Gastrocnemius medialis (tissue), 4 donors: ENCODE measurements at regions not wholly inside any gene's neighbourhood (a gene's known extent, or its start where the extent isn't known, plus 50 kb on each side); places are given as distances from the start of the nearest gene placed in this dataset.

Experiments
- CTCF ChIP-seq, 5 experiments: fragments of 450-650 bp in 3 of 5; fragments of 200-600 bp in 2 of 5; sonication (generic) in 2 of 5; IDR thresholded peaks in 4 of 5; conservative IDR thresholded peaks in 1 of 5; 1 replicate in 4 of 5; 2 replicates in 1 of 5; pipeline ENCODE4 v1.5.1; 2016 to 2019; ENCODE audit warnings: antibody characterized with exemption in 5 of 5, mild to moderate bottlenecking in 3 of 5, moderate library complexity in 3 of 5
- POLR2A ChIP-seq, 2 donors: fragments of 450-650 bp; IDR thresholded peaks; one replicate each; pipeline ENCODE4 v1.6.1; 2017; ENCODE audit warnings: antibody characterized with exemption in 2 of 2, mild to moderate bottlenecking in 2 of 2, moderate library complexity in 2 of 2

- TF ChIP-seq CTCF (IDR thresholded peaks at IDR 0.05 in 4 of 5, conservative IDR thresholded peaks at IDR 0.05 in 1 of 5) = no peak
- no peak for TF ChIP-seq POLR2A (IDR thresholded peaks at IDR 0.05)
Observed at GRCh38 chr2:164103271-164103670, 367.5 kb upstream of the FIGN start.
